ENCODE measurements at regions not wholly inside any gene's neighbourhood (a gene's known extent, or its start where the extent isn't known, plus 50 kb on each side); places are given as distances from the start of the nearest gene placed in this dataset.

GRCh38 chr13:32857689-32858088, 158.5 kb upstream of the KL start:
- TF ChIP-seq CTCF (IDR thresholded peaks at IDR 0.05; ENCODE audit: low read depth, low read length) (no peak), MYC (IDR thresholded peaks at IDR 0.05; ENCODE audit: low read depth, low read length) (no peak), POLR2A (IDR thresholded peaks at IDR 0.05; ENCODE audit: extremely low read depth, insufficient read length) (no peak), MAX (IDR thresholded peaks at IDR 0.05; ENCODE audit: low read depth, low read length) (no peak)

All from NB4 (cell line).